ENCODE measurements at regions not wholly inside any gene's neighbourhood (a gene's known extent, or its start where the extent isn't known, plus 50 kb on each side); places are given as distances from the start of the nearest gene placed in this dataset.

GRCh38 chr2:12970861-12971260 is 254.1 kb downstream of the TRIB2 start:
- ATAC-seq (no peak), DNase-seq (no peak)
- Histone ChIP-seq H3K27ac (no peak overlapping the region), H3K36me3 (no peaks in the 10 kb centered on the region), H3K27me3 (no peaks in the 10 kb centered on the region), H3K9me3 (no peaks in the 10 kb centered on the region), H3K4me3 (no peak overlapping the region), H3K4me1 (no peaks in the 10 kb centered on the region)
- TF ChIP-seq CTCF (IDR thresholded peaks at IDR 0.05 in 4 of 5, conservative IDR thresholded peaks at IDR 0.05 in 1 of 5): no peak
- no peak for TF ChIP-seq POLR2A (IDR thresholded peaks at IDR 0.05)
- in situ Hi-C loops (cut with MboI; ENCODE audit: low sequenced_read_pairs in 4 of 4) (no loop called here), intact Hi-C loops (cut with DNase I; ENCODE audit: low total_unique reads) (no loop called here)

GRCh38 chr2:12971581-12972365 is 255.0 kb downstream of the TRIB2 start:
- TF ChIP-seq POLR2A (IDR thresholded peaks at IDR 0.05) (no peak), CTCF (IDR thresholded peaks at IDR 0.05 in 4 of 5, conservative IDR thresholded peaks at IDR 0.05 in 1 of 5) (no peak)
- intact Hi-C loops (cut with DNase I; ENCODE audit: low total_unique reads): no loop called here
- Histone ChIP-seq H3K9me3 (no peaks in the 10 kb centered on the region), H3K27me3 (no peaks in the 10 kb centered on the region), H3K36me3 (no peaks in the 10 kb centered on the region), H3K4me3 (no peak overlapping the region), H3K4me1 (no peaks in the 10 kb centered on the region), H3K27ac (no peak overlapping the region)
- ATAC-seq (no peak), DNase-seq (no peak)
- in situ Hi-C loops (cut with MboI; ENCODE audit: low sequenced_read_pairs in 4 of 4): no loop called here

DNA sequence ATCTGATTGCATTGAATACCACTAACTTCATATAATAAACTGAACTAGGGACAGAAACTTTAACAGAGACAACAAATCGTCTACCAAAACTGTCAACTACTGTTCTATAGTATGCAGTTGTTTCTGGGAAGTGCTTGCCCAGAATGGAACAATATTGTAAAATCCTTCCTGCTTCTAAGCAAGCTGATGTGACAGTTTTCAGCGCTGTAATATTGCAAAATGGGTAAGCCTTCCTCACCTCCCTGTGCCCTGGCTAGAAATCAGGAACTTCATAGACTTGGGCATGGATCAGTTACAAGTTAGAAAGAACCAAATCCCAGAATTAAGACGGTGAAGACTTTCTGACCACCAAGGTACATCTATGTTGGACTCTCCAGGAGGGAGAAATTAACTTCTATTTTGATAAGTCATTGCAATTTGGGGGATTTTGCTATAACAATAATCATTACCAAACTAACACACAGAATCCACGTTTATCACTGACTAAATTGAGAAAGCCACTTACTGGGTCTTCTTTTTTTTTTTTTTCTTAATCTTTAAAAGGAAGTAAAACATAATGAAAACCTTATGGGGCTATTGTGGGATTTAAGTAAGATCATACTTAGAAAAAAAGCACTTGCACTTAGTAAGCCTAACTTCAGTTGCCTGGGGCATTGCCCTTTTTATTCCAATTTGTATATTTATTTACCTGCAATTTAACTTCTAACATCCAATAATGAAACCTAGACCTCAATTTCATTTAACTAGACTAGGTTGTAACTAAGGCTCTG is 261.5 kb downstream of the TRIB2 start:
- intact Hi-C loops (cut with DNase I; ENCODE audit: low total_unique reads) (no loop called here), in situ Hi-C loops (cut with MboI; ENCODE audit: low sequenced_read_pairs in 4 of 4) (no loop called here)
- Histone ChIP-seq H3K4me3 (no peak overlapping the region), H3K36me3 (no peaks in the 10 kb centered on the region), H3K4me1 (no peaks in the 10 kb centered on the region), H3K9me3 (no peaks in the 10 kb centered on the region), H3K27ac (no peak overlapping the region), H3K27me3 (no peaks in the 10 kb centered on the region)
- DNase-seq (no peak), ATAC-seq (no peak)
- TF ChIP-seq POLR2A (IDR thresholded peaks at IDR 0.05) (no peak), CTCF (IDR thresholded peaks at IDR 0.05 in 4 of 5, conservative IDR thresholded peaks at IDR 0.05 in 1 of 5) (no peak)

DNA sequence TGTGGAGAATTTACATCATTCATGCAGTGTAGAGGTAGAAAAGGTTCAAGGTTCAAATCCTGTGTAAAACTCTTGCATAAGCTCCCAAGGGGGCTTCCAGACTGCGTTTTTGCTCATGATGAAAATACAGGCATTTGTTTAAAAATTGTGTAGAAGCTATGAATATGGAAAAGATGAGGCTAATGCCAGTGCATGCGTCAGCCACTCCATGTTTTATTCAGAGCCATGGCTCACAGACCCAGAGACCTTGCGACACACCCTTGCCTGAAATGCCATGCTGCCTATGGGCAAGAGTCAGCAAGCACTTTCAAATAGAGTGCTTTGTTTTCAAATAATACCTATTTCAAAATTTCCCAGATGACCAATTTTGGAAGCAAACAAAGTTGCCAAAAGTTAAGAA is 262.3 kb downstream of the TRIB2 start:
- no peaks in the 10 kb centered on the region for H3K27me3 ChIP-seq
- no peaks in the 10 kb centered on the region for H3K36me3 ChIP-seq
- H3K4me1 ChIP-seq: no peaks in the 10 kb centered on the region
- no peaks in the 10 kb centered on the region for H3K9me3 ChIP-seq
- H3K27ac ChIP-seq: no peak overlapping the region
- no peak for DNase-seq
- no peak overlapping the region for H3K4me3 ChIP-seq
- in situ Hi-C loops (cut with MboI; ENCODE audit: low sequenced_read_pairs in 4 of 4): no loop called here
- intact Hi-C loops (cut with DNase I; ENCODE audit: low total_unique reads): no loop called here
- ATAC-seq: no peak
- no peak for TF ChIP-seq POLR2A (IDR thresholded peaks at IDR 0.05)
- no peak for TF ChIP-seq CTCF (IDR thresholded peaks at IDR 0.05 in 4 of 5, conservative IDR thresholded peaks at IDR 0.05 in 1 of 5)

All from gastrocnemius medialis (tissue), 4 donors.